HCT116 (cell line): ENCODE measurements at regions not wholly inside any gene's neighbourhood (a gene's known extent, or its start where the extent isn't known, plus 50 kb on each side); places are given as distances from the start of the nearest gene placed in this dataset.

Experiments used
- ATAC-seq: fragments of 200-7000 bp; cut with Tn5 transposase; 2 replicates; pipeline ENCODE4 v1.9.1; 2020; ENCODE audit warnings: mild to moderate bottlenecking, moderate library complexity
- BruUV-seq: library from RNA; stranded (reverse); fragments of 400-500 nt; replicated peaks from 2 replicates; lab custom pipeline; 2021; lab: Mats Ljungman, UMichigan
- CTCF ChIA-PET: fragments of 300-600 bp; sonication (Branson Sonifier 250); formaldehyde crosslinking; loops from one replicate; lab custom pipeline; 2021; ENCODE audit warnings: antibody characterized with exemption; lab: Charles Lee
- POLR2A ChIA-PET: fragments of 300-600, 350-600 bp; sonication (Branson Sonifier 250); formaldehyde crosslinking; loops from one replicate; lab custom pipeline; 2021; ENCODE audit warnings: antibody characterized with exemption; lab: Charles Lee
- RAD21 ChIA-PET, 2 experiments: fragments of 300-600 bp; sonication (Branson Sonifier 250); formaldehyde crosslinking; loops; one replicate each; lab custom pipeline; 2023; ENCODE audit warnings: low total read pairs in 2 of 2; ENCODE audit not compliant: uncharacterized antibody in 2 of 2, unreplicated experiment in 2 of 2, low non-redundant PET in 1 of 2; lab: Charles Lee
- DNase-seq: peaks from one replicate; pipeline ENCODE4 v3.0.0-alpha.2; 2010; ENCODE audit warnings: low read depth, low spot score
- H2AFZ ChIP-seq: fragments of 200-600 bp; shearing (Covaris generic), sonication (generic); 2 replicates; pipeline ENCODE4 v1.6.1; 2017; ENCODE audit warnings: low read depth, mixed run types, mixed read lengths, antibody characterized with exemption, low read length; ENCODE audit not compliant: poor library complexity, severe bottlenecking
- H3K27ac ChIP-seq: 2 replicates; pipeline ENCODE4 v1.5.1; 2012; ENCODE audit warnings: low read depth, low read length
- H3K27me3 ChIP-seq: fragments of 200-600 bp; sonication (generic); 2 replicates; pipeline ENCODE4 v1.6.1; 2016; ENCODE audit warnings: mixed run types, low read length, mixed read lengths; ENCODE audit not compliant: insufficient read depth
- H3K36me3 ChIP-seq, 2 experiments: fragments of 200-500 bp in 1 of 2; fragments of 200-600 bp in 1 of 2; sonication (Bioruptor generic) in 1 of 2; sonication (generic) in 1 of 2; 2 replicates each; pipeline versions ENCODE4 v1.5.1 to v1.6.1; 2014 to 2016; ENCODE audit warnings: low read length in 2 of 2, inconsistent platforms in 1 of 2, mixed read lengths in 1 of 2, mixed run types in 1 of 2; ENCODE audit not compliant: insufficient read depth in 2 of 2, control insufficient read depth in 1 of 2
- H3K4me1 ChIP-seq, 2 experiments: fragments of 200-600 bp in 1 of 2; sonication (generic) in 1 of 2; 2 replicates each; pipeline versions ENCODE4 v1.5.1 to v1.6.1; 2012 to 2017; ENCODE audit warnings: low read length in 2 of 2, inconsistent platforms in 1 of 2, mild to moderate bottlenecking in 1 of 2, mixed read lengths in 1 of 2, mixed run types in 1 of 2, moderate library complexity in 1 of 2; ENCODE audit not compliant: insufficient read depth in 2 of 2, control insufficient read depth in 1 of 2
- H3K4me2 ChIP-seq: fragments of 200-600 bp; sonication (generic); 2 replicates; pipeline ENCODE4 v1.6.1; 2017; ENCODE audit warnings: mixed run types, low read length, mixed read lengths
- H3K4me3 ChIP-seq, 2 experiments: fragments of 200-600 bp in 1 of 2; sonication (generic) in 1 of 2; replicated peaks in 1 of 2; 2 replicates each; pipeline ENCODE4 v1.5.1; 2011 to 2016; ENCODE audit warnings: low read length in 2 of 2, control low read depth in 1 of 2, low read depth in 1 of 2, mild to moderate bottlenecking in 1 of 2, mixed read lengths in 1 of 2, mixed run types in 1 of 2
- H3K79me2 ChIP-seq: fragments of 200-600 bp; sonication (generic); 2 replicates; pipeline ENCODE4 v1.6.1; 2017; ENCODE audit warnings: mild to moderate bottlenecking, mixed run types, low read length, moderate library complexity, mixed read lengths; ENCODE audit not compliant: insufficient read depth
- H3K9ac ChIP-seq: fragments of 200-600 bp; sonication (generic); 2 replicates; pipeline ENCODE4 v1.6.1; 2016; ENCODE audit warnings: low read length, mixed read lengths
- H3K9me2 ChIP-seq: fragments of 200-600 bp; sonication (generic), shearing (Covaris generic); 2 replicates; pipeline ENCODE4 v1.6.1; 2017; ENCODE audit warnings: mixed run types, mild to moderate bottlenecking, moderate library complexity; ENCODE audit not compliant: insufficient read depth
- H3K9me3 ChIP-seq, 2 experiments: fragments of 200-500 bp in 1 of 2; fragments of 200-600 bp in 1 of 2; sonication (Bioruptor generic) in 1 of 2; sonication (generic) in 1 of 2; 2 replicates each; pipeline ENCODE4 v1.6.1; 2014 to 2017; ENCODE audit warnings: low read length in 2 of 2, mixed read lengths in 2 of 2, inconsistent platforms in 1 of 2, low read depth in 1 of 2, mild to moderate bottlenecking in 1 of 2, mixed run types in 1 of 2, moderate library complexity in 1 of 2; ENCODE audit not compliant: control insufficient read depth in 1 of 2, insufficient read depth in 1 of 2
- H4K20me1 ChIP-seq: fragments of 200-600 bp; sonication (generic), shearing (Covaris generic); 2 replicates; pipeline ENCODE4 v1.6.1; 2017; ENCODE audit warnings: mixed run types, mild to moderate bottlenecking, moderate library complexity; ENCODE audit not compliant: insufficient read depth
- EZH2 ChIP-seq: fragments of 200-600 bp; sonication (generic); IDR thresholded peaks from 2 replicates; pipeline ENCODE4 v1.6.1; 2017; ENCODE audit warnings: antibody characterized with exemption, mixed run types
- EZH2phosphoT487 ChIP-seq: fragments of 200-600 bp; IDR thresholded peaks from 2 replicates; pipeline ENCODE4 v1.6.1; 2018; ENCODE audit warnings: antibody characterized with exemption, borderline replicate concordance
- MAX ChIP-seq: IDR thresholded peaks from 2 replicates; pipeline ENCODE4 v1.6.1; 2012
- RAD21 ChIP-seq: IDR thresholded peaks from 2 replicates; pipeline ENCODE4 v1.6.1; 2012; ENCODE audit warnings: low read depth, mild to moderate bottlenecking
- ZBTB33 ChIP-seq: IDR thresholded peaks from 2 replicates; pipeline ENCODE4 v1.6.1; 2011; ENCODE audit warnings: mild to moderate bottlenecking, low read length, moderate library complexity; ENCODE audit not compliant: insufficient replicate concordance; ENCODE audit errors: extremely low read depth
- intact Hi-C: fragments of 100-400 bp; cut with micrococcal nuclease; formaldehyde crosslinking; loops from 2 replicates; pipeline ENCODE4 v1.10.0; 2022

DNA sequence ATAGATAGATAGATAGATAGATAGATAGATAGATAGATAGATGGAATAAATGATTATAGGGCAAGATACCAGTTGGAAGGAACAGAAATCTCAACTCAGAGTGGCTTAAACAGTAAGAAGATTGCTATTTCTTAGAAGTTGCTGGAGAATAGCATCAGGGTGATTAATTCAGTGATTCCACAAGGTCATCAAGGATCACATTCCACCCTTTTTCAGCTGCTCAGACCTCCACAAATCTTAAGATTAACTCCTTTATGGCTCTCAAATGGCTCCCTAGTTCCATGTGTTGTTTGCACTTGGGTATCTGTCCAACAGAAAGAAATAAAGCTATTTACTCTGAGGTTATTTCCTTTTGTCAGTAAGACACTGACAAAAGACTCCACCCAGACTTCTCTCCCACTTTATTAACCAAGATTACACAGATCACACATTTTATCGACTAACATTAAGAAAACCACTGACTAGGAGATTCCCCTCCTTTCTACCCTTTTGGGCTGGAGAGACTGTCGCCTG lies 68.3 kb upstream of the KIF16B start:
- CTCF ChIA-PET = no interaction called here
- no TSS peak for BruUV-seq
- ATAC-seq = no peak

More for the DNA sequence above, 68.3 kb upstream of the KIF16B start:
- DNase-seq = no peak
- Histone ChIP-seq H4K20me1 (no peaks in the 10 kb centered on the region), H3K9ac (no peak overlapping the region), H3K9me2 (no peaks in the 10 kb centered on the region), H2AFZ (no peak overlapping the region), H3K36me3 (no peaks in the 10 kb centered on the region), H3K27me3 (peaks cover 40% of the 10 kb centered on the region), H3K9me3 (no peaks in the 10 kb centered on the region), H3K4me3 (no peak overlapping the region), H3K27ac (no peak overlapping the region), H3K79me2 (no peaks in the 10 kb centered on the region), H3K4me1 (no peaks in the 10 kb centered on the region), H3K4me2 (no peak overlapping the region)
- ChIA-PET POLR2A (no interaction called here), RAD21 (no interaction called here)
- no peak for TF ChIP-seq EZH2phosphoT487
- TF ChIP-seq ZBTB33 = no peak
- no peak for TF ChIP-seq EZH2
- no peak for TF ChIP-seq MAX
- TF ChIP-seq RAD21 = no peak
- intact Hi-C loops = no loop called here
